ENCODE measurements at regions not wholly inside any gene's neighbourhood (a gene's known extent, or its start where the extent isn't known, plus 50 kb on each side); places are given as distances from the start of the nearest gene placed in this dataset.

GRCh38 chr7:16067711-16068110 lies 353.6 kb downstream of the CRPPA start:
- H3K36me3 ChIP-seq (ENCODE audit: control insufficient read depth, insufficient read depth, low read length), result no peaks in the 10 kb centered on the region
- no peak overlapping the region for H3K27ac ChIP-seq (ENCODE audit: low read depth, low read length)
- no peaks in the 10 kb centered on the region for H3K9me3 ChIP-seq (ENCODE audit: control insufficient read depth, insufficient read depth, low read length)
- peaks cover 20% of the 10 kb centered on the region for H3K4me1 ChIP-seq (ENCODE audit: control insufficient read depth, insufficient read depth, low read length)
- no peaks in the 10 kb centered on the region for H3K27me3 ChIP-seq (ENCODE audit: control insufficient read depth, insufficient read depth, low read length)
- no peak overlapping the region for H3K9ac ChIP-seq (ENCODE audit: low read depth, low read length)
- no peak overlapping the region for H3K4me3 ChIP-seq (ENCODE audit: low read depth, low read length)

- Histone ChIP-seq H3K36me3 (ENCODE audit: control insufficient read depth, insufficient read depth, low read length) (no peaks in the 10 kb centered on the region), H3K9me3 (ENCODE audit: control insufficient read depth, insufficient read depth, low read length) (no peaks in the 10 kb centered on the region), H3K27me3 (ENCODE audit: control insufficient read depth, insufficient read depth, low read length) (no peaks in the 10 kb centered on the region), H3K4me3 (ENCODE audit: low read depth, low read length) (peak overlapping the region; percentile 9; the same call in 1 of the 2 replicates), H3K27ac (ENCODE audit: low read depth, low read length) (peak overlapping the region; percentile 16), H3K4me1 (ENCODE audit: control insufficient read depth, insufficient read depth, low read length) (peaks cover 20% of the 10 kb centered on the region), H3K9ac (ENCODE audit: low read depth, low read length) (no peak overlapping the region)
These were observed 354.4 kb downstream of the CRPPA start for GRCh38 chr7:16066805-16067459.

DNA sequence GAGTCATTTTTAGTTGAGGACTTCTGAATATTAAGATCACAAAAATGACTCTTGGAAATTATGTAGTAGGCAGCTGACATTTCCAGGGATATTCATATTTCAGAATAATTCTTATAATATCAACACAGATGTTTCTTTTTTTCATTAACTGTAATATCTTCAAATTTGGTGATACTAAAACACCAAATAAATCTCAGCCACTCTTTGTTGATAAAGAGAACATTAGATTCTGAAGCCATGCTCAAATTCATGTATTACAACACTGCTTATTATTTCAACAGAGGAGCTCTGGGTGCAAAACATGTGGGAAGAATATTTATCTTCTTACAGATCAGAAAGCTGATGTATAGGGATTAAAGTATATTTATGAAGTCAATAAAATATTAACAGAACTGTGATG lies 355.4 kb downstream of the CRPPA start:
- H3K4me3 ChIP-seq (ENCODE audit: low read depth, low read length), result no peak overlapping the region
- no peaks in the 10 kb centered on the region for H3K36me3 ChIP-seq (ENCODE audit: control insufficient read depth, insufficient read depth, low read length)
- peaks cover 23% of the 10 kb centered on the region for H3K4me1 ChIP-seq (ENCODE audit: control insufficient read depth, insufficient read depth, low read length)
- no peak overlapping the region for H3K27ac ChIP-seq (ENCODE audit: low read depth, low read length)
- no peaks in the 10 kb centered on the region for H3K9me3 ChIP-seq (ENCODE audit: control insufficient read depth, insufficient read depth, low read length)
- H3K27me3 ChIP-seq (ENCODE audit: control insufficient read depth, insufficient read depth, low read length), result no peaks in the 10 kb centered on the region
- no peak overlapping the region for H3K9ac ChIP-seq (ENCODE audit: low read depth, low read length)

DNA sequence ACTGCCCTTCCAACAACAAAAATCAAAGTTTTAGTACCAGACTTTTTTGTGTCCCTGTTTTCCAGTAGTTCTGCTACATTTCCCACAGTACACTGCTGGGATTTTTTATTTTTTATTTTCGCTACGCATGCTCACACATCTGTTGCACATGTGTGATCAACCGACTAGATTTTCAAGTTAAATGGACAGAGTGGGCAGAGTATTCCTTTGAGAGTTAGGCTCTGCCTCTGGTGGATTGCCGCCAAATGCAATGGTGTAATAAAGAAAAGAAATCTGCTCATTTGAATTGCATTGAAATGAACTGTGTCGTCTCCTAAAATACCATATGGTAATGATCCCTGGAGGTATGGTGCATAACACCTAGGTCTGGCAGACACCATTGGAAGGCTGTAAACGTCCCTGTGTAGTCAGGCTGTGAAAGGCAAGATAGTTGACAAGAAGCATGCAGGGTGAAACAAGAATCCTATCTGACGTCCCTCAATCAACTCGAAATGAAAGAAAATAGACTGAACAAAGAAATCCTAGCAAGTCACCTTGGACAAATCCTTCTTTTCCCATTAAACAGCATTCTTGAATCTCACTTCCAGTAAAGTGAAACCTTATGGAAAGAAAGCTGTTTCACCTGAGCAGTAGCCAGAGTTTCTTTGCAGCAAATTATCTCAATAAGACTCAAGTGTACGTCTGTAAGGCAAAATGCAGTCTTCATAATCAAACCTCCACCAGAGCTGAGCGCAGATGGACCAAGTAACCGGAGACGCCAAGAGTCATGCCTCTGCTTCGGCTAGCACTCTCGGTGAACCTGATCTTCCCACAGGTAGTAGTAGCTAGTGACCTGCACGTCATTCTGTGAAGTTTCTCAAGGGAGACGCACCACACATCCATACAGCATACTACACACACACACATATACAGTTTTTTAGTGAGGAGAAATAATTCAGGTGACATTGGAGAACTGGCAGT lies 357.3 kb downstream of the CRPPA start:
- peaks cover 27% of the 10 kb centered on the region for H3K4me1 ChIP-seq (ENCODE audit: control insufficient read depth, insufficient read depth, low read length)
- H3K4me3 ChIP-seq (ENCODE audit: low read depth, low read length), result no peak overlapping the region
- H3K9me3 ChIP-seq (ENCODE audit: control insufficient read depth, insufficient read depth, low read length), result no peaks in the 10 kb centered on the region
- H3K27me3 ChIP-seq (ENCODE audit: control insufficient read depth, insufficient read depth, low read length), result no peaks in the 10 kb centered on the region
- H3K36me3 ChIP-seq (ENCODE audit: control insufficient read depth, insufficient read depth, low read length), result no peaks in the 10 kb centered on the region
- no peak overlapping the region for H3K9ac ChIP-seq (ENCODE audit: low read depth, low read length)
- no peak overlapping the region for H3K27ac ChIP-seq (ENCODE audit: low read depth, low read length)

GRCh38 chr7:16063221-16063620 lies 358.1 kb downstream of the CRPPA start:
- H3K36me3 ChIP-seq (ENCODE audit: control insufficient read depth, insufficient read depth, low read length), result no peaks in the 10 kb centered on the region
- no peaks in the 10 kb centered on the region for H3K9me3 ChIP-seq (ENCODE audit: control insufficient read depth, insufficient read depth, low read length)
- H3K27ac ChIP-seq (ENCODE audit: low read depth, low read length), result no peak overlapping the region
- no peak overlapping the region for H3K4me3 ChIP-seq (ENCODE audit: low read depth, low read length)
- no peak overlapping the region for H3K9ac ChIP-seq (ENCODE audit: low read depth, low read length)
- no peaks in the 10 kb centered on the region for H3K27me3 ChIP-seq (ENCODE audit: control insufficient read depth, insufficient read depth, low read length)
- peaks cover 27% of the 10 kb centered on the region for H3K4me1 ChIP-seq (ENCODE audit: control insufficient read depth, insufficient read depth, low read length)

DNA sequence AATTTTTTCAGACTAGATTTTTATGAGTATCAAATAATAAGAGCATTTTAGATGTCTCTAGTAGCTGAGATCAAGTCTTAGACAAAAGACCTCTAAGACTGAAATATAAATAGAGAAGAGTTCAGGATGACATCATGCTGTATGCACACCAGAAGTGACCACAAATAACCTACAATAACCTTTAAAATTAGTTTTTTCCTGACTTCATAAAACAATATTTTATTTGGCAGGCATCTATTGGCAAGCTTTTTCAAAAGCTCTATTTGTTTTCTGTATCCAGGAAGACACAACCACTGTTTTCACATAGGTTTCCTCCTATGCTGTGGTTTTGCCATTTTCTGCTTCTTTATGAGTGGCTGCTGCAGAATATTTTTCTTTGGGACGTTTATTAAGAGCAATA lies 359.1 kb downstream of the CRPPA start:
- Histone ChIP-seq H3K36me3 (ENCODE audit: control insufficient read depth, insufficient read depth, low read length) (no peaks in the 10 kb centered on the region), H3K9ac (ENCODE audit: low read depth, low read length) (no peak overlapping the region), H3K27ac (ENCODE audit: low read depth, low read length) (no peak overlapping the region), H3K4me1 (ENCODE audit: control insufficient read depth, insufficient read depth, low read length) (peaks cover 21% of the 10 kb centered on the region), H3K27me3 (ENCODE audit: control insufficient read depth, insufficient read depth, low read length) (no peaks in the 10 kb centered on the region), H3K9me3 (ENCODE audit: control insufficient read depth, insufficient read depth, low read length) (no peaks in the 10 kb centered on the region), H3K4me3 (ENCODE audit: low read depth, low read length) (no peak overlapping the region)

GRCh38 chr7:16061630-16062029 lies 359.7 kb downstream of the CRPPA start:
- H3K27me3 ChIP-seq (ENCODE audit: control insufficient read depth, insufficient read depth, low read length), result no peaks in the 10 kb centered on the region
- H3K9me3 ChIP-seq (ENCODE audit: control insufficient read depth, insufficient read depth, low read length), result no peaks in the 10 kb centered on the region
- H3K36me3 ChIP-seq (ENCODE audit: control insufficient read depth, insufficient read depth, low read length), result no peaks in the 10 kb centered on the region
- no peak overlapping the region for H3K27ac ChIP-seq (ENCODE audit: low read depth, low read length)
- H3K4me3 ChIP-seq (ENCODE audit: low read depth, low read length), result no peak overlapping the region
- no peak overlapping the region for H3K9ac ChIP-seq (ENCODE audit: low read depth, low read length)
- H3K4me1 ChIP-seq (ENCODE audit: control insufficient read depth, insufficient read depth, low read length), result peaks cover 15% of the 10 kb centered on the region

DNA sequence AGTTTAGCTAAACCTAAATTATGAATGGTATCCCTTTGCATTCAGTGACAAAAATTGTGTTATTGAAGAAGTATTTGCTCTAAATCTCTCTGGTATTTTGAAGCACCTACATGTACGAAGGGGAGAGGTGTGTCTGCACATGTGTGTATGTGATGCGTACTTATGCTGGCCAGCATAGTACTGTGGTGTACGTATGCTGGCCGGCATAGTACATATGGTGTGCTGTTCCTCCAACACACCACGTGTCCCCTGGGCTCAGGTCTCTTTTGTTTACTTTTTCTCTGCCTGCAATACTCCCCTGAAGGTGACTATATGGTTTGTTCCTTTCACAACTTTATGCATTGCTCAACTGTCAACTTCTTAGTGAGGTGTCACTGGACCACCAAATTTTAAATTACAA lies 360.3 kb downstream of the CRPPA start:
- Histone ChIP-seq H3K9ac (ENCODE audit: low read depth, low read length) (no peak overlapping the region), H3K36me3 (ENCODE audit: control insufficient read depth, insufficient read depth, low read length) (no peaks in the 10 kb centered on the region), H3K9me3 (ENCODE audit: control insufficient read depth, insufficient read depth, low read length) (no peaks in the 10 kb centered on the region), H3K4me3 (ENCODE audit: low read depth, low read length) (no peak overlapping the region), H3K27me3 (ENCODE audit: control insufficient read depth, insufficient read depth, low read length) (no peaks in the 10 kb centered on the region), H3K27ac (ENCODE audit: low read depth, low read length) (no peak overlapping the region), H3K4me1 (ENCODE audit: control insufficient read depth, insufficient read depth, low read length) (peaks cover 9% of the 10 kb centered on the region; the same call in 1 of the 2 replicates)

DNA sequence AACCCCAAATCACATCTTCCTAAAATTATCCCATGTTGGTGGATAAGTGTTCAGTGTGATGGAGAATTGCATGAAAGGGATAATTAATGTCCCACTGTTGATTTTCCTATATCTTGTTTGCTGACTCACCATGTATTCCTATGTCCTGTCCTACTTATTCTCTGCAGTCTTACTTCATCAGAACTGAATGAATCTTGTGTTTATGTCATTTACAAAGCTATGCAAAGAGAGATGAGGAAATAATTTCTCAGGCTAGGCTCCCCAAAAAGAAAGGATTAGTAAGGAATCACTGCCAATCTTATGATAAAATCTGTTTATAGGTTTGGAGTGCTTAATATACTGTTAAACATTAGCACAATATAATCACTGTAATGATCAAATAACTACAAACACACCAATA lies 360.8 kb downstream of the CRPPA start:
- H3K9ac ChIP-seq (ENCODE audit: low read depth, low read length), result no peak overlapping the region
- no peak overlapping the region for H3K27ac ChIP-seq (ENCODE audit: low read depth, low read length)
- no peaks in the 10 kb centered on the region for H3K36me3 ChIP-seq (ENCODE audit: control insufficient read depth, insufficient read depth, low read length)
- H3K27me3 ChIP-seq (ENCODE audit: control insufficient read depth, insufficient read depth, low read length), result no peaks in the 10 kb centered on the region
- peaks cover 11% of the 10 kb centered on the region; the same call in 1 of the 2 replicates for H3K4me1 ChIP-seq (ENCODE audit: control insufficient read depth, insufficient read depth, low read length)
- no peaks in the 10 kb centered on the region for H3K9me3 ChIP-seq (ENCODE audit: control insufficient read depth, insufficient read depth, low read length)
- H3K4me3 ChIP-seq (ENCODE audit: low read depth, low read length), result no peak overlapping the region

GRCh38 chr7:16055263-16055976 lies 365.9 kb downstream of the CRPPA start:
- H3K9me3 ChIP-seq (ENCODE audit: control insufficient read depth, insufficient read depth, low read length), result no peaks in the 10 kb centered on the region
- H3K27me3 ChIP-seq (ENCODE audit: control insufficient read depth, insufficient read depth, low read length), result no peaks in the 10 kb centered on the region
- H3K9ac ChIP-seq (ENCODE audit: low read depth, low read length), result no peak overlapping the region
- H3K27ac ChIP-seq (ENCODE audit: low read depth, low read length), result no peak overlapping the region
- peaks cover 4% of the 10 kb centered on the region; the same call in 1 of the 2 replicates for H3K4me1 ChIP-seq (ENCODE audit: control insufficient read depth, insufficient read depth, low read length)
- no peak overlapping the region for H3K4me3 ChIP-seq (ENCODE audit: low read depth, low read length)
- no peaks in the 10 kb centered on the region for H3K36me3 ChIP-seq (ENCODE audit: control insufficient read depth, insufficient read depth, low read length)
